ENCODE measurements at regions not wholly inside any gene's neighbourhood (a gene's known extent, or its start where the extent isn't known, plus 50 kb on each side); places are given as distances from the start of the nearest gene placed in this dataset.

DNA sequence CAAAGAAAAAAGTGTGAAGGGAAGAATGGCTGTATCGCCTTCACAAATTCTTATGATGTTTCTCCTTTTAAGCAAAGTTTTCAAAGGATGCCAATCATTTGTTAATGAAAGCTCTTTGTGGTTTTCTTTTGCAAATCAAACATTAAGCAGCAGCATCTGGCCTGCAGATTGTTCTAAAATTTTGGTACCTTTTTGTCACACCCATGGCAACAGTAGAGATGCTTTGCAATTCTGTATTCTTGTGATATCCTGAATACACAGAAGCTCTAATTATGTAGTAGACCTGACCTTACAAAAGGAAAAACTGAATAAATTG, 79.8 kb downstream of the CDO1 start:
- DNase-seq: no peak
- no peak overlapping the region for H3K4me3 ChIP-seq
- WGBS, 5 donors: 31 to 73% (median 55%) methylated on average over 1 of the region's 1 CpG
- TF ChIP-seq POLR2AphosphoS5 (IDR thresholded peaks at IDR 0.05): no peak
- TF ChIP-seq POLR2A (IDR thresholded peaks at IDR 0.05): no peak
- TF ChIP-seq, protein P1, sequence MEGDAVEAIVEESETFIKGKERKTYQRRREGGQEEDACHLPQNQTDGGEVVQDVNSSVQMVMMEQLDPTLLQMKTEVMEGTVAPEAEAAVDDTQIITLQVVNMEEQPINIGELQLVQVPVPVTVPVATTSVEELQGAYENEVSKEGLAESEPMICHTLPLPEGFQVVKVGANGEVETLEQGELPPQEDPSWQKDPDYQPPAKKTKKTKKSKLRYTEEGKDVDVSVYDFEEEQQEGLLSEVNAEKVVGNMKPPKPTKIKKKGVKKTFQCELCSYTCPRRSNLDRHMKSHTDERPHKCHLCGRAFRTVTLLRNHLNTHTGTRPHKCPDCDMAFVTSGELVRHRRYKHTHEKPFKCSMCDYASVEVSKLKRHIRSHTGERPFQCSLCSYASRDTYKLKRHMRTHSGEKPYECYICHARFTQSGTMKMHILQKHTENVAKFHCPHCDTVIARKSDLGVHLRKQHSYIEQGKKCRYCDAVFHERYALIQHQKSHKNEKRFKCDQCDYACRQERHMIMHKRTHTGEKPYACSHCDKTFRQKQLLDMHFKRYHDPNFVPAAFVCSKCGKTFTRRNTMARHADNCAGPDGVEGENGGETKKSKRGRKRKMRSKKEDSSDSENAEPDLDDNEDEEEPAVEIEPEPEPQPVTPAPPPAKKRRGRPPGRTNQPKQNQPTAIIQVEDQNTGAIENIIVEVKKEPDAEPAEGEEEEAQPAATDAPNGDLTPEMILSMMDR (IDR thresholded peaks at IDR 0.05 in 8 of 11, conservative IDR thresholded peaks at IDR 0.05 in 3 of 11): no peak
- peaks cover 0 to 6% (median 0%) of the 10 kb centered on the region in 8 donors for H3K9me3 ChIP-seq
- H3K4me1 ChIP-seq: no peaks in the 10 kb centered on the region
- no peak overlapping the region for H3K27ac ChIP-seq
- intact Hi-C loops (cut with DNase I; ENCODE audit: low total_unique reads): no loop called here
- H3K36me3 ChIP-seq: no peaks in the 10 kb centered on the region
- peaks cover 0 to 12% (median 0%) of the 10 kb centered on the region in 7 donors for H3K27me3 ChIP-seq (replicated peaks in 1 of 7)

DNA sequence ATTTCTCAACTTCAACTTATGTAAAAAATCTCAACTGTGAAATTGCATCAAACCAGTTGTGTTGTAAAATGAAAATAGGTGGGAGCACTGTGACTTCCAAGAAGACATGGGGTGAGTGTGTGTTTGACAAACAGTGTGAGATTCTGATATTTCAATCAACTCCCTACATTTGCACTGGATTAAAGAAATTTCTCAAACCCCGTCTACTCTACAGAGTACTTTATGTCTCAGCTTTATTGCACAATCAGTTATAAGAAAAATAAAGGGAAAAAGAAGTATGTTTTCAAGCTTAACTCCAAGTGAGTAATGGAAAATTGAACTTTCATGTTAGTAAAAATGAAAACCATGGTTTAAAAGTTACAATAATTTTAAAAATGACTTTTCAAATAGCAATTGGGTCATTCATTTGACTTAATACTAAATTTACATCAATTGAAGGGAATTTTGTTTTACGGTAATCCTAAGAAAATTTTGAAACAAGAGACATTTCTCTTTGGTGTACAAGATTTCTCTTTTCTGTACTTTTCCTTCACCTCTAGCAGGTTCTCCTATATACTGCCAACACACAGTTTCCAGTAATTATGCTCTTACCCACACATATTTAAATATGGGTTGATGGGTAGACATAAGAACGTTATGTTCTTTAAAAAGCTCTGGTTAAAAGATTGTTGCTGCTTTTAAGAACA, 80.3 kb downstream of the CDO1 start:
- Histone ChIP-seq H3K36me3 (no peaks in the 10 kb centered on the region), H3K27me3 (replicated peaks in 1 of 7) (peaks cover 0 to 12% (median 0%) of the 10 kb centered on the region in 7 donors), H3K9me3 (peaks cover 0 to 6% (median 0%) of the 10 kb centered on the region in 8 donors), H3K4me1 (no peaks in the 10 kb centered on the region), H3K27ac (no peak overlapping the region), H3K4me3 (no peak overlapping the region)
- intact Hi-C loops (cut with DNase I; ENCODE audit: low total_unique reads): no loop called here
- TF ChIP-seq, protein P1 (IDR thresholded peaks at IDR 0.05 in 8 of 11, conservative IDR thresholded peaks at IDR 0.05 in 3 of 11): no peak
- TF ChIP-seq POLR2A (IDR thresholded peaks at IDR 0.05): no peak
- TF ChIP-seq POLR2AphosphoS5 (IDR thresholded peaks at IDR 0.05): no peak
- 56 to 66% (median 59%) methylated on average over 3 of the region's 3 CpGs for WGBS, 5 donors
- no peak for DNase-seq

DNA sequence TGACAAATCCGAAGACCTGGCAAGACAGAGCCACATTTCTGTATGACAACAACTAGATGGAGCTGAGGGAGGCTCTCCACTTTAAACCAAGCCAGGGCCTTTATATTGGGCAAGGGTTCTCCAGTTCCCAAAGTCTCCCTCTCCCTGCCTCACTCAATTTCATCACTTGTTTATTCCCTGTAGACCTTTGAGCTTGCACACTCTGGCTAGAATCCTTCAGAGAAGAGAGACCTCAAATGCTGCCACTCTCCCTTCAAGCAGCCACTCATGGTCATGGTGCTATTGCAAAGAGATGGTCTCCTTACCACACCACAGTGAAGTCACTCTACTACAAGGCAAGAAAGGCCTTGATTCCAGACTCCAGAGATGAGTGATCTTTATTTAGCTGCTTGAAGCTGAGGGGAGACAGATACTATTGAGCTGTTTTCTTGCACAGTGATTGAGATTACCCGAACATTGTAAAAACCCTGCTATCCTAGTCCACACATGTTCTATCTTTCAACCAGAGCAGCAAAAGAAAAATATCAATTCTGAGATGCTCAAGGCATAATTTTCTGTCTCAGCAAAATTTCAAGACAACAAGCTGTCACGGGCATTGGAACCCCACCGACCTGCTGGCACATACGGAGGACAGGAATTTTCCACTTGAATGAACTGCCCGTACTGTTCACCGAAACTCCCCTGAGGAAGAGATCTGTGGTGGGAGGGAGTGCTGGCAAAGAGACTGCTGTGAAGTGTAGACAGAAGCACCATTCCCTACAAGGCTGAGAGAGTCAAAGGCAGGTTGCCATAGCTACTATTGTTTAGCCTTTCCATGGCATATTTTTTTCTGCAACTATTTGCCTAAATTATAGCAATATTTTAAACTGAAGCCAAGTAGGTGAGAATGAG, 81.1 kb downstream of the CDO1 start:
- TF ChIP-seq POLR2AphosphoS5 (IDR thresholded peaks at IDR 0.05) (no peak), POLR2A (IDR thresholded peaks at IDR 0.05) (no peak)
- TF ChIP-seq, protein P1 (IDR thresholded peaks at IDR 0.05 in 8 of 11, conservative IDR thresholded peaks at IDR 0.05 in 3 of 11): no peak
- Histone ChIP-seq H3K27me3 (replicated peaks in 1 of 7) (peaks cover 0 to 12% (median 0%) of the 10 kb centered on the region in 7 donors), H3K27ac (no peak overlapping the region), H3K9me3 (no peaks in the 10 kb centered on the region), H3K4me1 (no peaks in the 10 kb centered on the region), H3K4me3 (no peak overlapping the region), H3K36me3 (no peaks in the 10 kb centered on the region)
- intact Hi-C loops (cut with DNase I; ENCODE audit: low total_unique reads): no loop called here
- 49 to 66% (median 56%) methylated on average over 7 of the region's 7 CpGs for WGBS, 5 donors
- no peak for DNase-seq

DNA sequence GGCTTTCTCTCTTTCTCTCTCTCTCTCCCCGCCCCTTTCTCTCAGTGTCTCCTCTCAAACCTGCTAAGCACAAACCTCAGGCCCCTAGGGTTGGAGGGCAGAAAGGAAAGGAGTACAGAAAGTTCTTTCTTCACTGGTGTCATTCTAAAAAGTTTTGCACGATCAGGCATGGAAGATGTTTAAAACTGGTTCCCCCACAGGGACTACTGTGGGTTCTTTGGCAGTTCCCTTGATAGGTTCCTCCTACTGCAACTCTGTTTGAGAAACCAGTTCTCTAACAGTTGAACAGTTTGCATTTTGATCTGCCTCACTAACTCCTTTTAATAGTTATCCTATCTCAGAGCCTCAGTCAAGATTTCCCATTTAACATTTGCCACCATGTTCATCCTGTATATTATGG, 82.9 kb downstream of the CDO1 start:
- no peak overlapping the region for H3K4me3 ChIP-seq
- intact Hi-C loops (cut with DNase I; ENCODE audit: low total_unique reads): no loop called here
- TF ChIP-seq POLR2A (IDR thresholded peaks at IDR 0.05) (no peak), POLR2AphosphoS5 (IDR thresholded peaks at IDR 0.05) (no peak)
- TF ChIP-seq, protein P1 (IDR thresholded peaks at IDR 0.05 in 8 of 11, conservative IDR thresholded peaks at IDR 0.05 in 3 of 11): no peak
- no peaks in the 10 kb centered on the region for H3K4me1 ChIP-seq
- H3K27me3 ChIP-seq (replicated peaks in 1 of 7): peaks cover 0 to 12% (median 0%) of the 10 kb centered on the region in 7 donors
- no peak overlapping the region for H3K27ac ChIP-seq
- no peaks in the 10 kb centered on the region for H3K36me3 ChIP-seq
- no peaks in the 10 kb centered on the region for H3K9me3 ChIP-seq
- DNase-seq: no peak
- 49 to 76% (median 56%) methylated on average over 2 of the region's 2 CpGs for WGBS, 5 donors
